Mucosa of rectum (tissue), 2 donors: ENCODE measurements at regions not wholly inside any gene's neighbourhood (a gene's known extent, or its start where the extent isn't known, plus 50 kb on each side); places are given as distances from the start of the nearest gene placed in this dataset.

Experiments used
- H3K27ac ChIP-seq, 2 donors: one replicate each; pipeline ENCODE4 v1.7.0; 2013; ENCODE audit warnings: inconsistent platforms in 2 of 2, low read depth in 2 of 2, low read length in 2 of 2
- H3K27me3 ChIP-seq, 2 donors: one replicate each; pipeline ENCODE4 v1.7.0; 2013; ENCODE audit warnings: low read length in 2 of 2; ENCODE audit not compliant: control insufficient read depth in 2 of 2, insufficient read depth in 2 of 2
- H3K36me3 ChIP-seq, 2 donors: one replicate each; pipeline ENCODE4 v1.7.0; 2013; ENCODE audit warnings: low read length in 2 of 2; ENCODE audit not compliant: control insufficient read depth in 2 of 2, insufficient read depth in 2 of 2
- H3K4me1 ChIP-seq, 2 donors: one replicate each; pipeline ENCODE4 v1.7.0; 2013; ENCODE audit warnings: low read length in 2 of 2, mild to moderate bottlenecking in 1 of 2; ENCODE audit not compliant: control insufficient read depth in 2 of 2, insufficient read depth in 2 of 2
- H3K4me3 ChIP-seq, 2 donors: one replicate each; pipeline ENCODE4 v1.7.0; 2013; ENCODE audit warnings: low read length in 2 of 2
- H3K9ac ChIP-seq, 2 donors: one replicate each; pipeline ENCODE4 v1.7.0; 2013; ENCODE audit warnings: low read length in 2 of 2, low read depth in 1 of 2, mild to moderate bottlenecking in 1 of 2
- H3K9me3 ChIP-seq, 2 donors: one replicate each; pipeline ENCODE4 v1.7.0; 2013; ENCODE audit warnings: low read length in 2 of 2; ENCODE audit not compliant: control insufficient read depth in 2 of 2
- donor health status: healthy.
- donor health status: Normal muscosa, but diverticular disease.

DNA sequence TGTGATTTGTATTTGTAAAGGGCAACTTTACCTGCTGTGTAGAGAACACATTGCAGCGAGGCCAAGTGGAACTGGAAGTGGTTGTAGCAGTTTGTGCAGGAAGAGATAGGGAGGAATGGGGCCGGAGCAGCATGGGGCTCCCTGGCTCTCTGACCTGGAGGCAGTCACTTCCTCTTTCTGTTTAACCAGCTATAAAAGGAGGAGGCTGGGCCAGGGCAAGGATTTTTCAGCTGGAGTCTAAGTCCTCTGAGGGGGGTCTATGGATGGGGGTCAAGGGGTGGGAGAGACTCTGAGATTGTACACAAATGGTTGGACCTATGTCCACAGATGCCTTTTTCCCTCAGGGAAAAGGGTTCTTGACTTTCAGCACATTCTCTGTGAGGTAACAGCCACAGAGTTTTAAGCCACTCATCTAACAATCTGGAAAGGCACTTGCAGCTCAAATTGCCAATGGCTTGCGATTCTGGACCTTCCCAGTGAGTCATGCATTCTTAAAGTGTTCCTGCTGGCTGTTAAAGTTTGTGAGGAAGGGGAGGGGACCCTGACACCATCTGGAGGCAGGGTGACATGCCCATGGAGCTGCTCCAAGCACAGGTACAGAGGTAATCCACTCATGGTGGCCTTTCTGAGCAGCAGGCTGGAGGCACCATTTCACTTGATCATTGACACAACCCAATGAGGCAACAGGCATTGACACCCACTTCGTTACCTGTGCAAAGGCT, 347.0 kb downstream of the CYRIA start:
- H3K4me3 ChIP-seq = no peak overlapping the region
- no peaks in the 10 kb centered on the region for H3K9me3 ChIP-seq
- H3K27ac ChIP-seq = no peak overlapping the region
- no peaks in the 10 kb centered on the region for H3K4me1 ChIP-seq
- no peaks in the 10 kb centered on the region for H3K36me3 ChIP-seq
- H3K27me3 ChIP-seq = no peaks in the 10 kb centered on the region
- H3K9ac ChIP-seq = no peak overlapping the region

DNA sequence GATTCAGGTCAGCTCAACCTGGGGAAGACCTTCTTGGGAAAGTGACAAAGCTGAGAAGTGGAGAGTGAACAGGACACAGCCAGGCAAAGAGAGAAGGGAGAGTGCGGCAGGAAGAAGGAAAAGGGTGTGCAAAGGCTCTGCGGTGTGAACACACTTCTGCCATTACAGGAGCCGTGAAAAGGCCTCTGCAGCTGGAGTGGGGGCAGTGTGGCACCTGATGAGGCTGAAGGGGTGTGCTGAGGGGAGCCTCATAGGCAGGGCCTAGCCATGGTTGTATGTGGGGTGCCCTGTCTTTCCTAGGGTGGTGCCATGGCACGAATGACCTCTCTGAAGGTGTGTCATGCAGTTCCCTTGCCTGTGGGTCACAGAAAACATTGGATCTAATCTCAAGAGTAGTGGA, 347.6 kb downstream of the CYRIA start:
- H3K36me3 ChIP-seq = no peaks in the 10 kb centered on the region
- no peak overlapping the region for H3K9ac ChIP-seq
- no peaks in the 10 kb centered on the region for H3K27me3 ChIP-seq
- no peaks in the 10 kb centered on the region for H3K9me3 ChIP-seq
- no peak overlapping the region for H3K27ac ChIP-seq
- no peaks in the 10 kb centered on the region for H3K4me1 ChIP-seq
- no peak overlapping the region for H3K4me3 ChIP-seq

DNA sequence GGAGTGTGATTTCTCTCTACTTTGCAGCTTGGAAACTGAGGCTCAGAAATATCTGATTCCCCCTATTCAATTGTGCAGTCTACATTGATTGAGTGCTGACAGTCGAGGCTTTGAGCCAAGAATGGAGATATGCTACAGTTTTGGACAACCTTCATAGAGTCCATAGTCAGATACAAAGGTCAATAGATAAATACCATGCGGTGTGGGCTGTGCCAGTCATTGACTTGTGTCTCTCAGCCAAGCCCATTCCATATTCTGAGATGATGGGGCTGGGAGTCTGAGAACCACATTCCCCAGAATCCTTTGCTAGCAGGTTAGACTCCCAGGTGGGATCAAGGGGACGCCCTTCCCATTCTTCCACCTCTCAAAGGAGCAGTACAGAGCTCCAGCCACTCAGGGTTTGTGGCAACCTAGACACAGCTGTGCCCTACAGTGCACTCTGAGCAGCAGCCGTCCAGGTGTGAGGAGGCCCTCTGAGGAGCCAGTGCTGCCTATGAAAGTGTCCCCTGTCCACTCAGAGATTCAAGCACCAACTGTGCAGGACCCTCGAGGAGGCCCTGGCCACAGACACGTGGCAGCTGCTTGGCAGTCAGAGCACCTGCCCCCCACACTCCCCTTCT, 348.3 kb downstream of the CYRIA start:
- Histone ChIP-seq H3K9ac (no peak overlapping the region), H3K4me1 (no peaks in the 10 kb centered on the region), H3K27ac (no peak overlapping the region), H3K4me3 (no peak overlapping the region), H3K9me3 (no peaks in the 10 kb centered on the region), H3K36me3 (no peaks in the 10 kb centered on the region), H3K27me3 (no peaks in the 10 kb centered on the region)

DNA sequence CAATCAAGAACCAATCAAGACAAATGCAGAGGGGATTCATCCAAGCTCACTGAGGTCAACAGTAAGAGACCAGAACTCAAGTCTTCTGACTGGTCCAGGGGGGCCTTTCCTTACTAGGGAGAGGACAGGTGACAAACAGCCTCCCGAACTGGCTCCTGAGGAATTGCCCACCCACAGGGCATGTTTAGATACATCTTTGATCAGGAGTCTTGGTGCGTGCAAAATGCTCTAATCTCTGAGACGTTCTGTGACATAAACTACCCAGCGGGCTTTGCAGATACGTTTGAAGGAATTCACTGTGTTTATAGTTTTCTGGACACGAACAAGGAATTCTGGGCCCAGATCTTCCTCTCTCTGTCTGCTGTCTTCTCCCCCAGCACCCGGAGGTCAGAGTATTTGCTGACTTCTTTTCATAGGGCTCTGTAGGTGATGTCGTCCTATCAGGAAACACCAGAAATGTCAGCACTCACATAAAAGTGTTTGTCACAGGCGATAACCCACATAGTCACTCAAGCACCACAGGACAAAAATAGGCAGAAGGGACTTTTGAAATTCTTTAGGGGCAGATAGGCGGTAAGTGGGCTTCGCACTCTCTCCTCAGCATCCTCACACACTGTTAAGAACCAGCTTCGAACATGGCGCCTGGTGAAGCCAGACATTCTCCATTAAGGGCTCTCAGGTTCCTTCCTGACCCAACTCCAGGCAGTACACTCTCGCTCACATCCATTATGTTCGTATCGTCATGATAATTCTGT, 349.0 kb downstream of the CYRIA start:
- H3K27me3 ChIP-seq = no peaks in the 10 kb centered on the region
- H3K4me1 ChIP-seq = no peaks in the 10 kb centered on the region
- no peak overlapping the region for H3K4me3 ChIP-seq
- no peaks in the 10 kb centered on the region for H3K9me3 ChIP-seq
- H3K27ac ChIP-seq = no peak overlapping the region
- H3K36me3 ChIP-seq = no peaks in the 10 kb centered on the region
- H3K9ac ChIP-seq = no peak overlapping the region

DNA sequence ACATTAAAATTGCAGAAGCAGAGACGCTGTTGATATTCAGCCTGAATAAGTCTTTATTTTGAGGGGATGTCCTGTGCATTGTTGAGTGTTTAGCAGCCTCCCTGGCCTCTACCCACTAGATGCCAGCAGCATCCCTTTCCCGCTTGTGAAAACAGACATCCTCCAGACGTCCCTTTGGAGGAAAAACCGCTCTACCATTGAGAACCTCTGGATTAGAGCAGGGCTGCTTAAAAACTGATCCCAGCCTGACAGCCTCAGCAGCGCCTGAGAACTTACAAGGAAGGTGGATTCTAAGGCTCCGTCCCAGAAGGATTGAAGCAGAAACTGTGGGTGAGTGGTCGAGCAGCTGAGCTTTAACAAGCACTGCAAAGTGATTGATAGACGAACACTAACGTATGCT, 349.7 kb downstream of the CYRIA start:
- Histone ChIP-seq H3K9ac (no peak overlapping the region), H3K27ac (no peak overlapping the region), H3K4me1 (no peaks in the 10 kb centered on the region), H3K9me3 (no peaks in the 10 kb centered on the region), H3K27me3 (no peaks in the 10 kb centered on the region), H3K4me3 (no peak overlapping the region), H3K36me3 (no peaks in the 10 kb centered on the region)

DNA sequence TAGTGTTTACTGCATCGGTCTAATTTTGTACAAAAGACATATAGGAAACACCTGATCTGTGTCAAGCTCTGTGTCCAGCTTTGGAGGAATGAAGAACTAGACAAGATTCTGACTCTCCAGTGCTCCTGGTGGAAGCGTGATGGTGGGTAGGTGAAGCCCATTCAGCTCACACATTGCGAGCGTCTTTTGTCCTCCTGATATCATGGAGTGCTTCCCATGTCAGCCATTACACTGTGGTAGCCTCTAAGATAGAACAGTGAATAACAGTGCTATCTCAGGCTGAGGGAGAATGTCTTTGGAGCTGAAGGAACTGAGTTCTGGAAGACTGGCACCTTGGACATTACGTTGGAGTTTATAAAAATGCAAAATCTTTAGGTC, 350.2 kb downstream of the CYRIA start:
- H3K27ac ChIP-seq = no peak overlapping the region
- H3K9ac ChIP-seq = no peak overlapping the region
- H3K9me3 ChIP-seq = no peaks in the 10 kb centered on the region
- H3K36me3 ChIP-seq = no peaks in the 10 kb centered on the region
- no peaks in the 10 kb centered on the region for H3K27me3 ChIP-seq
- H3K4me1 ChIP-seq = no peaks in the 10 kb centered on the region
- H3K4me3 ChIP-seq = no peak overlapping the region

DNA sequence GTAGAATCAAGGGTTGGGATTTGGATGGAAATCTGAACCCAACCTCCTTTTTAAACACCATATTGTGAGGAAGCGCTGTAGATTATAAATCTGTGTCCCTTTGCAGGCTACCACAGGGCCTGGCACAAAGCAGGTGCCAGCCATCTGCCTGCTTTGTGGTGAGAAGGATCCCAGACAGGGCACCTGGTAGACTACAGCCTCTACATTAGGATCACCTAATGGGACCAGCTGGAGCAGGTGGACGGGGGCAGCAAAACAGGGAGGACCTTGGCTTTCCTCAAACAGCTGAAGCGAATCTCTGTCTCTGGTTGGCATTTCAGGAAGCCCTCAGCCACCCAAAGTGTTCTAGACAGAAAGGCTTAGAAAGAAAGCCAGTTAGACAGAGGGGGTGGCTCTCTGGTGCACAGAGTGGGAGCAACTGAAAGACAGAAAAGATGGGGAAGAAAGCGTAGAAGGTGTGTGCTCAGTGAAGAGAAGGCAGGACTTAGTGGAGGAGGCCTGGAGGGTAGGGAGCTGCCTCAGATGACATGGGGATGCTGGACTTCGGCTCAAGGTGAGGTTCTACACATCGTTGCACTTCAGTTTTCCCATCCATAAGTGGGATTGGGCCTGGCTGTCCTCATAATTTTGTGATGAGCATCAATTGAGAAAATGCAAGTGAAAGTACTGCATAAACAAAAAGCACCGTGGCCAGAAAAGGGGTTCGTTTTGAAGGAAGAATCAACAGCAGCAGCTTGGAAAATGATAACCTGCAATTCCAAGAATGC, 350.8 kb downstream of the CYRIA start:
- no peaks in the 10 kb centered on the region for H3K27me3 ChIP-seq
- H3K4me1 ChIP-seq = no peaks in the 10 kb centered on the region
- no peak overlapping the region for H3K4me3 ChIP-seq
- no peaks in the 10 kb centered on the region for H3K9me3 ChIP-seq
- H3K27ac ChIP-seq = no peak overlapping the region
- H3K36me3 ChIP-seq = no peaks in the 10 kb centered on the region
- no peak overlapping the region for H3K9ac ChIP-seq

DNA sequence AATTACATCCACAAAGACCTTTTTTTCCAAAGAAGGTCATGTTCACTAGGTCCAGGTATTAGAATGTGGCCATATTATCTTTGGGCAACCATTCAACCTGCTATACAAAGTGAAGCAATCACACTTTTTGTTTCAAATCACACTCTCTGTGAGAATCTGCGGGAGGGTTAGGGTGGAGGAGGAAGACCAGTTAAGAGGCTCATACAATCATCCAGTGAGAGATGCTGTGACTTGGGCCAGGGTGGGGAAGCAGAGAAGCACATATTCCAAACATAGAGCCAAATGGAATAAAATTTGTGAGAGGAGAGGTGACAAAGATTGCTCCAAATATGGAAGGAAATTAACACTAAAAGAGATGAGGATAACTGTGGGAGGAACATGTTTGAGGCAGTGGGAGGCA, 351.6 kb downstream of the CYRIA start:
- no peaks in the 10 kb centered on the region for H3K4me1 ChIP-seq
- no peaks in the 10 kb centered on the region for H3K36me3 ChIP-seq
- H3K9me3 ChIP-seq = no peaks in the 10 kb centered on the region
- H3K4me3 ChIP-seq = no peak overlapping the region
- H3K27ac ChIP-seq = no peak overlapping the region
- H3K9ac ChIP-seq = no peak overlapping the region
- no peaks in the 10 kb centered on the region for H3K27me3 ChIP-seq

DNA sequence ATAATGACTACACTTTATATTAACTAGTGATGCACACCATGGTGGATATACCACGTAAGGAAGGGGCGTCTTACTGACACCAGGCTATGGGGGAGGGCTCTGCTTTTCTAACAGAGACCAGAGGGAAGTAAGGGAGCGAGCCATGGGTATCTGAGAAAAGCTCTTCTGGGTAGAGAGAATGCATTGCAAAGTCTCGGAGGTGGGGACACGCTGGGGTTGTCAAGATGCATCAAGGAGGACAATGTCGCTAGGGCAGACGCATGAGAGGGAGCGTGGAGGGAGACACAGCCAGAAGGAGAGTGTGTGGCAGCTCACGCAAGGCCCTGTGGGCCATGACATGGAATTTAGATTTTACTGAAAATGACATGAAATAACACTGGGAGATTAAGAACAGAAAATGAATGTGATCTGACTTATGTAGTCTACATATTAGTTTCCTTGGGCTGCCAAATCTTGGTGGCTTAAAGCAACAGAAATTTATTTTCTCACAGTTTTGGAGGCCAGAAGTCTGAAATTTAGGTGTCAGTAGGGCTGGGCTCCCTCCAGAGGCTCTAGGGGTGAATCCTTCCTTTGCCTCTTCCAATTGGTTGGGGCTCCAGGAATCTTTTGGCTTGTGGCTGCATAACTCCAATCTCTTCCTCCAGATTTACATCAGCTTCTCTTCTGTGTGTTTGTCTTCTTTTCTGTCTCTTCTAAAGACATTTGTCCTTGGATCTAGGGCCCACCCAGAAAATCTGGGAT, 352.2 kb downstream of the CYRIA start:
- Histone ChIP-seq H3K4me3 (no peak overlapping the region), H3K9me3 (no peaks in the 10 kb centered on the region), H3K27ac (no peak overlapping the region), H3K4me1 (no peaks in the 10 kb centered on the region), H3K36me3 (no peaks in the 10 kb centered on the region), H3K9ac (no peak overlapping the region), H3K27me3 (no peaks in the 10 kb centered on the region)
